Fibroblast of villous mesenchyme (primary cell): ENCODE measurements at regions not wholly inside any gene's neighbourhood (a gene's known extent, or its start where the extent isn't known, plus 50 kb on each side); places are given as distances from the start of the nearest gene placed in this dataset.
"Not testable (repeated sequence)": the region's sequence is repeated elsewhere in the genome, so short reads cannot be mapped to it uniquely, and the experiment has no call there.

Source experiments
- DNase-seq: peaks from one replicate; pipeline ENCODE4 v3.0.0-alpha.2; 2010; ENCODE audit warnings: low read depth
- H3K4me3 ChIP-seq: 2 replicates; pipeline ENCODE4 v1.5.1; 2011; ENCODE audit warnings: low read depth, mild to moderate bottlenecking, low read length
- TF ChIP-seq, protein P1 (sequence below): IDR thresholded peaks from 2 replicates; pipeline ENCODE4 v1.5.1; 2012; ENCODE audit warnings: low read depth, mild to moderate bottlenecking, low read length; ENCODE audit not compliant: insufficient read depth

DNA sequence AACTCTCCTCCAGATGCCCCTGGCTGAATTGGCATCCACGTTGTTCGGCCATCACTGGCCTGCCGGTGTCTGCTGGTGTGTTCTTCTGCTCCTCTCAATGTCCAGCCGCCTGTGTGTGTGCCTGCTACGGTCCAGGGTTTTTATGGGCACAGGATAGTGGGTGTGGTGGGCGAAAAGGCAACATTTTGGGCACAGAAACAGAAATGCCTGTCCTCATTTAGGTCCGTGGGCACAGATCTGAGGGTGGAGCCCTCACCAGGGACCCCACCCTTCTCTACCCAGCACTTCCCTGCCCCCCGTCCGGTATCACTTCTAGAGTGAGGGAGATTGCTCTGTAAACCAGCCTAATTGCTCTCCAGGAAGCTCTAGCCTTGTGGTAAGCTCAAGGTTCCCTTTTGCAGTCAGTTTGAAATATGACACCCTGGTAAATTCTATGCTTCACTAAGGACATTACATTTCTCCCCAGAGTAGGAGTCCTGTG lies 410.1 kb downstream of the MAT2B start:
- TF ChIP-seq, protein P1, sequence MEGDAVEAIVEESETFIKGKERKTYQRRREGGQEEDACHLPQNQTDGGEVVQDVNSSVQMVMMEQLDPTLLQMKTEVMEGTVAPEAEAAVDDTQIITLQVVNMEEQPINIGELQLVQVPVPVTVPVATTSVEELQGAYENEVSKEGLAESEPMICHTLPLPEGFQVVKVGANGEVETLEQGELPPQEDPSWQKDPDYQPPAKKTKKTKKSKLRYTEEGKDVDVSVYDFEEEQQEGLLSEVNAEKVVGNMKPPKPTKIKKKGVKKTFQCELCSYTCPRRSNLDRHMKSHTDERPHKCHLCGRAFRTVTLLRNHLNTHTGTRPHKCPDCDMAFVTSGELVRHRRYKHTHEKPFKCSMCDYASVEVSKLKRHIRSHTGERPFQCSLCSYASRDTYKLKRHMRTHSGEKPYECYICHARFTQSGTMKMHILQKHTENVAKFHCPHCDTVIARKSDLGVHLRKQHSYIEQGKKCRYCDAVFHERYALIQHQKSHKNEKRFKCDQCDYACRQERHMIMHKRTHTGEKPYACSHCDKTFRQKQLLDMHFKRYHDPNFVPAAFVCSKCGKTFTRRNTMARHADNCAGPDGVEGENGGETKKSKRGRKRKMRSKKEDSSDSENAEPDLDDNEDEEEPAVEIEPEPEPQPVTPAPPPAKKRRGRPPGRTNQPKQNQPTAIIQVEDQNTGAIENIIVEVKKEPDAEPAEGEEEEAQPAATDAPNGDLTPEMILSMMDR = no peak
- no peak overlapping the region for H3K4me3 ChIP-seq
- DNase-seq = peak; percentile 36

DNA sequence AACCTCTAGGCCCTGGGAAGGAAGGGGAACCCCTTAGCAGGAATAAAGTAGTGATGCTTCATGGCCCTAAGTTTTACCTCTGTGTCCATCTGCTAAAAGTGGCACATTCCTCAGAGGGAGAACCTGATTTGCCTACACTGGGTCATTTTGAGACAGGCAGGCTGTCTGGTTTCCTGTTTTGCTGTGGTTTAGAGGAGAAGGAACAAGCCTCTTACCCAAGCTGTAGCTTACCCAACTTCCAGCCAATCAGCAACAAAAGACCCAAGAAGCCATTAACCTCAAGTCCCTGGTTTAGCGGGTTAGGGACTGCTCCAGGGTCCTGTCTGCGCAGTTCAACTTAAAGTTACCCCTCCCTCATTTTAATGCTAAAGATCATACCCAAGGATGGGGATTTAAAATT lies 411.0 kb downstream of the MAT2B start:
- H3K4me3 ChIP-seq = no peak overlapping the region
- TF ChIP-seq, protein P1 = no peak
- DNase-seq = peak; percentile 37

DNA sequence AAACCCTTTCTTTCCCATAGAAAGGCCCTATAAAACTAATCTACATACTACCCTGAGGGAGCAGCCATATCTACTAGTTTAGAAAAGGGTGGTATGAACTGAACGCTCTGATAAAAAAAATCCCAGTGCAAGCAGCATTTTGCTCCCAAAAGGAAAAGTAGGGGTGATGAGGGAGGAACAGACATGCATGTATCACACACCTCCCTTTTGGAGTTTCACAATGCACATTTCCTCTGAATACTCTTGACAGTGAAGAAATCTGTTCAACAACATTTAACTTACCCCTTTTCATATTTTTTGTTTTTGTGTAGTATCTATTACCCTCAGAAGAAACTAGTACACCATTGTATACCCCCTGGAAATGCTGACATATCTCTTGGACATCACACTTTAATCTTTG lies 411.4 kb downstream of the MAT2B start:
- TF ChIP-seq, protein P1 = no peak
- DNase-seq = no peak
- H3K4me3 ChIP-seq = no peak overlapping the region

DNA sequence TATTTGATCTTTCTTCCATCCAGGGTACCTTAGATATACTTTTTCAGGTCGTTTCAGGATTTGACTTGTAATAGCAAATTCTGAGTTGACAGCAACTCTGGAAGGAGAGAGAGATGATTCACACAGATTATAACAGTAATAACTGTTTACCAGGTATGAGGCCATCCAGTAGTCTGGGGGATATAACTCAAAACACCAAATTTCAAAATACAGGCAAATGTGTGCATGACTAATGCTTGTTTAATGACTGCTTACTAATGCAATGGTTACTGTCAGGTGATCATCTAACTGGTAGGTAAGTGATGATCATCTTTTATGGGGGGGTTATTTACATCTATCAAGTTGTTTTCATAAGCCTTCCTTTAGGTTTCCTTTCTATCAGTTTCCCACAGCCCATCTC lies 412.3 kb downstream of the MAT2B start:
- H3K4me3 ChIP-seq = no peak overlapping the region
- TF ChIP-seq, protein P1 = no peak
- peak; percentile 38 for DNase-seq

DNA sequence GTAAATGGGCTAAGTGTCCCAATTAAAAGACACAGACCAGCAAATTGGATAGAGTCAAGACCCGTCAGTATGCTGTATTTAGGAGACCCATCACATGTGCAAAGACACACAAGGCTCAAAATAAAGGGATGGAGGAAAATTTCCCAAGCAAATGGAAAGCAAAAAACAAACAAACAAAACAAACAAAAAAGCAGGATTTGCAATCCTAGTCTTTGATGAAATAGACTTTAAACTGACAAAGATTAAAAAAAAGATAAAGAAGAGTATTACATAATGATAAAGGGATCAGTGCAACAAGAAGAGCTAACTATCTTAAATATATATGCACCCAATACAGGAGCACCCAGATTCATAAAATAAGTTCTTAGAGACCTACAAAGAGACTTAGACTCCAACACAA lies 429.6 kb downstream of the MAT2B start:
- H3K4me3 ChIP-seq, DNase-seq: not testable (repeated sequence)

DNA sequence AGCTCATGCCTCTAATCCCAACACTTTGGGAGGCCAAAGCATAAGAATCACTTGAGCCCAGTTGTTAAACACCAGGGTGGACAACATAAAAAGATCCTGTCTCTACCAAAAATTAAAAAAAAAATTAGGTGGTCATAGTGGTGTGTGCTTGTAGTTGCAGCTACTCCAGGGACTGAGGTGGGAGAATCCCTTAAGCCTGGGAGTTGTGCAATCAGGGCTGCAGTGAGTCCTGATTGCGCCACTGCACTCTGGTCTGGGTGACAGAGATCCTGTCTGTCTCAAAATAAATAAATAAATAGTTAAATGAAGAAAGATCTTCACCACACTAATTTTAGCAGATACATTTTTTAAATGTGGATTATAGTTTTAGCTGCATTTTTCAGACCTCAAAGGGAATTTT lies 433.2 kb downstream of the MAT2B start:
- TF ChIP-seq, protein P1 = no peak
- no peak overlapping the region for H3K4me3 ChIP-seq
- DNase-seq = peak; percentile 78

DNA sequence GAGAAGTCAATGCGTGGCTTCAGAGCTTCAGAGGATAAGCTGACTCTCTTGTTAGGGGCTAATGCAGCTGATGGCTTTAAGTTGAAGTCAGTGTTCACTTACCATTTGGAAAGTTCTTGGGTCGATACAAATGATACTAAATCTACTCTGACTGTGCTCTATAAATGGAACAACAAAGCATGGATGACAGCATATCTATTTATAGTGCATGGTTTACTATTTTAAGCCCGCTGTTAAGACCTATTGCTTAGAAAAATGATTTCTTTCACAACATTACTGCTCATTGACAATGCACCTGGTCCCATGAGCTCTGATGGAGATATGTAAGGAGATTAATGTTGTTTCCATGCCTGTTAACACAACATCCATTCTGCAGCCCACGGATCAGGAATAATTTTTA lies 435.7 kb downstream of the MAT2B start:
- TF ChIP-seq, protein P1 = no peak
- no peak for DNase-seq
- no peak overlapping the region for H3K4me3 ChIP-seq
